Small intestine (tissue), 7 donors: ENCODE measurements at regions not wholly inside any gene's neighbourhood (a gene's known extent, or its start where the extent isn't known, plus 50 kb on each side); places are given as distances from the start of the nearest gene placed in this dataset.

Source experiments
- DNase-seq, 2 donors: peaks; one replicate each; pipeline versions ENCODE4 v3.0.0 to v3.0.0-alpha.2; 2013
- FAIRE-seq: peaks from 2 replicates; lab custom pipeline; 2012; peaks lifted over from hg19 to GRCh38; lab: Jason Lieb, UNC
- H3K27ac ChIP-seq, 3 donors: one replicate each; pipeline ENCODE4 v1.5.1; 2013; ENCODE audit warnings: low read length in 2 of 3, mild to moderate bottlenecking in 2 of 3, control low read depth in 1 of 3, inconsistent platforms in 1 of 3, low read depth in 1 of 3, moderate library complexity in 1 of 3
- H3K27me3 ChIP-seq, 3 donors: one replicate each; pipeline ENCODE4 v1.6.1; 2013; ENCODE audit warnings: low read length in 3 of 3, inconsistent platforms in 1 of 3; ENCODE audit not compliant: control insufficient read depth in 3 of 3, insufficient read depth in 3 of 3
- H3K36me3 ChIP-seq, 3 donors: one replicate each; pipeline ENCODE4 v1.6.1; 2013; ENCODE audit warnings: low read length in 3 of 3, inconsistent platforms in 1 of 3, low read depth in 1 of 3, mild to moderate bottlenecking in 1 of 3, moderate library complexity in 1 of 3; ENCODE audit not compliant: control insufficient read depth in 3 of 3, insufficient read depth in 2 of 3
- H3K4me1 ChIP-seq, 3 donors: one replicate each; pipeline ENCODE4 v1.6.1; 2013; ENCODE audit warnings: low read length in 2 of 3, inconsistent platforms in 1 of 3, low read depth in 1 of 3, mild to moderate bottlenecking in 1 of 3, moderate library complexity in 1 of 3; ENCODE audit not compliant: control insufficient read depth in 3 of 3, insufficient read depth in 2 of 3
- H3K4me3 ChIP-seq, 3 donors: one replicate each; pipeline ENCODE4 v1.5.1; 2013; ENCODE audit warnings: low read length in 3 of 3, control low read depth in 1 of 3, inconsistent platforms in 1 of 3, low read depth in 1 of 3, mild to moderate bottlenecking in 1 of 3, moderate library complexity in 1 of 3
- H3K9me3 ChIP-seq, 2 donors: one replicate each; pipeline ENCODE4 v1.6.1; 2013; ENCODE audit warnings: low read depth in 1 of 2, low read length in 1 of 2; ENCODE audit not compliant: control insufficient read depth in 2 of 2, insufficient read depth in 1 of 2
- WGBS, 3 donors: extraction: QIAGEN DNeasy Blood & Tissue Kit; methylation state at CpG; one replicate each; pipeline ENCODE4 v1.1.7; 2013; 5-methylcytosine and 5-hydroxymethylcytosine counted together
- donor health status: healthy with polysubstance abuse.
- donor health status: control.
- donor health status: control.
- donor health status: Bipolar disorder and iron deficiency.
- donor health status: healthy.

DNA sequence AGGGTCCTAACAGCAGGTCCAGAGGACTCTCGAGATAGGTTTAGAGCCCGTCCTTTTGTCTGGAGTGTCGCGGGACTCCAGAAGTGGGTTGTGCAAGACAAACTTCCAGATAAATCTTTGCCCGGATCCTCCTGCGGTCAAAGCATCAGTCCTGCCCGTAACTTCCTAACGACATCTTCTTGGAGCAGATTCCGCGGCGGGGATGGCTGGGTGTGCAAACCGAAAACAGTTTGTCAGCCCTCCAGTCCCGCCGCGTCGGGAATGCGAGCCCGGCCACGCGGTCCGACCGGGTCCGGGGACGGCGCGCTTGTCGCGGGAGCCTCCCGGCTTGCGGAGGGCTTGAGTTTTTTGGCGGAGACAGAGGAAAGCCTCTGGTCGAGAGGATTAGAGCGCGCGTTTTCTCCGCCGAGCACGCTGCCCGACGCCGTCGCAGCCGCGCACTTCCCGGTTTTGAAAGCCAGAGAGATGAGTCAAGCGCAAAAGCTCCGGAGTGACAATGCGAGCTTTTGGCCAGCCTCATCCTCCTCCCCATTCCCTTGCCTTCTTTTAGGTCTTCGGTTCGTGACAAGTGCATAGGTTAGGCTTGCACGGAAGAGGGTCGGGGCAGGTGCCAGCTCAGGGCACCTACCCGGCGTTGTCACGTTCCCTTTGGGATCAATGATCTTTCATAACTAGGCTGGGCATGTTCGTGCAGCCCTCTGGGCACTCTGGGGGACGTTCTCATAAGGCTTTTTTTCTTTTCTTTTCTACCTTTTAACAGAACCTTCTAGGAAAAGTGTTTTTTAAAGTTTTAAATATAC, 91.3 kb upstream of the PRDM1 start:
- H3K4me1 ChIP-seq, result peaks cover 0 to 9% (median 2%) of the 10 kb centered on the region in 3 donors
- peaks cover 0 to 39% (median 2%) of the 10 kb centered on the region in 3 donors for H3K27me3 ChIP-seq
- 0 to 1% (median 1%) methylated on average over 57 of the region's 57 CpGs for WGBS, 3 donors
- H3K4me3 ChIP-seq, result peak overlapping the region; percentile 45 to 86 (median 69)
- no peaks in the 10 kb centered on the region for H3K9me3 ChIP-seq
- H3K36me3 ChIP-seq, result no peaks in the 10 kb centered on the region
- DNase-seq, result peak; percentile 53 to 85
- H3K27ac ChIP-seq, result peak overlapping the region; percentile 70 to 91 (median 91)
- no peak for FAIRE-seq

GRCh38 chr6:105994118-105994590, 92.0 kb upstream of the PRDM1 start:
- peak in 1 of 2 donors; percentile 82 for DNase-seq
- Histone ChIP-seq H3K4me1 (peaks cover 0 to 9% (median 2%) of the 10 kb centered on the region in 3 donors), H3K27ac (peak overlapping the region; percentile 70 to 91 (median 91)), H3K36me3 (no peaks in the 10 kb centered on the region), H3K27me3 (peaks cover 0 to 39% (median 2%) of the 10 kb centered on the region in 3 donors), H3K4me3 (peak overlapping the region; percentile 45 to 86 (median 69)), H3K9me3 (no peaks in the 10 kb centered on the region)
- WGBS, 3 donors, result 1% methylated on average over 44 of the region's 44 CpGs
- FAIRE-seq, result no peak

- no peak for FAIRE-seq
Observed at GRCh38 chr6:105993341-105994117, 92.6 kb upstream of the PRDM1 start.

GRCh38 chr6:105992315-105992961, 93.7 kb upstream of the PRDM1 start:
- peak; percentile 90 to 97 for DNase-seq
- Histone ChIP-seq H3K27me3 (peaks cover 0 to 39% (median 2%) of the 10 kb centered on the region in 3 donors), H3K4me1 (peaks cover 0 to 9% (median 2%) of the 10 kb centered on the region in 3 donors), H3K4me3 (peak overlapping the region; percentile 40 to 86 (median 61)), H3K9me3 (no peaks in the 10 kb centered on the region), H3K36me3 (no peaks in the 10 kb centered on the region), H3K27ac (peak overlapping the region; percentile 66 to 91 (median 74))
- no peak for FAIRE-seq
- WGBS, 3 donors, result 3% methylated on average over 34 of the region's 34 CpGs

More at GRCh38 chr6:105993341-105994117, 92.6 kb upstream of the PRDM1 start:
- Histone ChIP-seq H3K4me1 (peaks cover 0 to 9% (median 2%) of the 10 kb centered on the region in 3 donors), H3K4me3 (peak overlapping the region; percentile 45 to 86 (median 69)), H3K27ac (peak overlapping the region; percentile 70 to 91 (median 91)), H3K36me3 (no peaks in the 10 kb centered on the region), H3K9me3 (no peaks in the 10 kb centered on the region), H3K27me3 (peaks cover 0 to 39% (median 2%) of the 10 kb centered on the region in 3 donors)
- 15 to 19% (median 16%) methylated on average over 23 of the region's 23 CpGs for WGBS, 3 donors
- peak in 1 of 2 donors; percentile 69 for DNase-seq

DNA sequence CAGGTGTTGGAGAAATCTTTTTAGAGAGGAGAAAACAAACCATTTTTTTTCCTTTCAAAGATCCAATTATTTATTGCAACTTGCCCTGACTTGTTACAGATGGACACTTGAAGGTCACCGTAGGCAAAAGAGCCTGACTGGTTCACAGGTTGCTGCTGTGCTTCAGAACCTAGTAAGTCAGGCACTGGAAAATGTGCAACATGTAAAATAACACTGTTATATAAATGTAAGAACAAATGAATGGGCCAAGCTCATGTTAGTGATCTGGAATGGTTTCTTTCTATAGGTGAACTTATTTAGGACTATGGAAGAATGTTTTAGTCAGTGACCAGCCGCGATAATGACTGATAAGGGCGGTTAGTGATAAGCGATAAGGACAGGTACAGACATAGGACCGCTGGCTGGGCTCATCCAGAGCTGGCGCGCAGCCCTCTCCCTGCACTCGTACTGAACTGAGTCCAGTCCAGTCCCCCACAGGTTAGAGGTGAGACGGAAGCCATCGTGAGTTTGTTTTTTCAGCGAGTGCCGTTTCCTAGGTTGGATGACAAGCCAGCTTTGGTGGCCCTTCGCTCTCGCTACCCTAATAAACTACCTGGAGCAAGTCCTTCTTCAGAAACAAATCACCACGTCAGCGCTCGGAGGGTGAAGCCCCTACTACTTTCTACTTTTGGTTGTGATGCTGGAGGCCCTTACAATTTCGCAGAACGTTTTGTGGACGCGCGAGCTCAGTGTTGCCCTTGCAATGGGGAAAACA, 94.4 kb upstream of the PRDM1 start:
- H3K4me1 ChIP-seq, result peaks cover 0 to 9% (median 2%) of the 10 kb centered on the region in 3 donors
- H3K36me3 ChIP-seq, result no peaks in the 10 kb centered on the region
- peak overlapping the region; percentile 66 to 88 (median 74) for H3K27ac ChIP-seq
- WGBS, 3 donors, result 1 to 8% (median 5%) methylated on average over 23 of the region's 23 CpGs
- FAIRE-seq, result no peak
- peak; percentile 56 to 77 for DNase-seq
- peaks cover 0 to 34% (median 0%) of the 10 kb centered on the region in 3 donors for H3K27me3 ChIP-seq
- peak overlapping the region; percentile 40 to 86 (median 61) for H3K4me3 ChIP-seq
- no peaks in the 10 kb centered on the region for H3K9me3 ChIP-seq

DNA sequence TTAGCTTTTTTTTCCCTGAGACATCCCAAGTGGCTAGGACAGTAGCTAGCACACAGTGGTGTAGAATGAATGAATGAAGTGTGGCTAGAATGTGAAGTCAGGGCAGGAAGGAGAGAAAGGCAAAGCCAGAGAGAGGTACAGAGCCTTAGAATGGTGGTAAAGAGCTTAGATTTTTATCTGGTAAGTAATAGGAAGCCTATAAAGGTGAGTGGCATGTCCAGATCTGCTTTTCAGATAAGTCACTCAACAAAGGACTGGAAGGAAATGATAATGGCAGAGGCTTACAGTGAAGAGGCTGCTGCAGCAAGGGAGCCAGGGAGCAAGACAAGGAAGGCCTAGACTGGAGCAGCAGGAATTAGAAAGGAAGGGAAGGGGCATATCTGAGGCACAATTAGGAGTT, 96.0 kb upstream of the PRDM1 start:
- peaks cover 0 to 17% (median 2%) of the 10 kb centered on the region in 3 donors for H3K4me1 ChIP-seq
- no peaks in the 10 kb centered on the region for H3K36me3 ChIP-seq
- DNase-seq (no peak), FAIRE-seq (no peak)
- H3K27ac ChIP-seq, result no peak overlapping the region
- H3K4me3 ChIP-seq, result no peak overlapping the region
- peaks cover 0 to 44% (median 2%) of the 10 kb centered on the region in 3 donors for H3K27me3 ChIP-seq
- H3K9me3 ChIP-seq, result no peaks in the 10 kb centered on the region

- H3K27ac ChIP-seq, result no peak overlapping the region
- 63 to 75% (median 69%) methylated on average over 5 of the region's 5 CpGs for WGBS, 3 donors
- H3K27me3 ChIP-seq, result peaks cover 0 to 35% (median 2%) of the 10 kb centered on the region in 3 donors
- no peak overlapping the region for H3K4me3 ChIP-seq
- FAIRE-seq (no peak), DNase-seq (peak in 1 of 2 donors; percentile 57)
- H3K36me3 ChIP-seq, result no peaks in the 10 kb centered on the region
- no peaks in the 10 kb centered on the region for H3K9me3 ChIP-seq
- peaks cover 0 to 17% (median 1%) of the 10 kb centered on the region in 3 donors for H3K4me1 ChIP-seq
Observed at GRCh38 chr6:105988812-105989577, 97.1 kb upstream of the PRDM1 start.
